Epithelial cell of esophagus (primary cell): ENCODE measurements at regions not wholly inside any gene's neighbourhood (a gene's known extent, or its start where the extent isn't known, plus 50 kb on each side); places are given as distances from the start of the nearest gene placed in this dataset.
"Not testable (repeated sequence)": the region's sequence is repeated elsewhere in the genome, so short reads cannot be mapped to it uniquely, and the experiment has no call there.

Experiments used
- DNase-seq: peaks from one replicate; pipeline ENCODE4 v3.0.0; 2010; ENCODE audit warnings: low read depth
- H3K4me3 ChIP-seq: 2 replicates; pipeline ENCODE4 v1.5.1; 2011; ENCODE audit warnings: mild to moderate bottlenecking, low read length, control low read depth
- CTCF ChIP-seq: IDR thresholded peaks from 2 replicates; pipeline ENCODE4 v1.5.1; 2011; ENCODE audit warnings: low read depth, mild to moderate bottlenecking, low read length, control low read depth, inconsistent platforms; ENCODE audit not compliant: insufficient read depth; ENCODE audit errors: missing control alignments

- TF ChIP-seq CTCF, result no peak
- H3K4me3 ChIP-seq, result no peak overlapping the region
- DNase-seq, result no peak
Measured at GRCh38 chr3:4196506-4197147, 106.5 kb upstream of the SETMAR start.

GRCh38 chr3:4197670-4198069 lies 105.5 kb upstream of the SETMAR start:
- no peak for DNase-seq
- H3K4me3 ChIP-seq, result no peak overlapping the region
- no peak for TF ChIP-seq CTCF

- TF ChIP-seq CTCF, result no peak
- no peak for DNase-seq
- no peak overlapping the region for H3K4me3 ChIP-seq
Measured at GRCh38 chr3:4198491-4198890, 104.7 kb upstream of the SETMAR start.

GRCh38 chr3:4204776-4205175 lies 98.4 kb upstream of the SETMAR start:
- not testable (repeated sequence) for DNase-seq, H3K4me3 ChIP-seq

GRCh38 chr3:4207672-4208071 lies 95.5 kb upstream of the SETMAR start:
- H3K4me3 ChIP-seq, result no peak overlapping the region
- TF ChIP-seq CTCF, result no peak
- DNase-seq, result no peak

GRCh38 chr3:4208556-4208955 lies 94.6 kb upstream of the SETMAR start:
- no peak for TF ChIP-seq CTCF
- no peak for DNase-seq
- H3K4me3 ChIP-seq, result no peak overlapping the region

- no peak for TF ChIP-seq CTCF
- no peak overlapping the region for H3K4me3 ChIP-seq
- DNase-seq, result no peak
Measured at GRCh38 chr3:4211610-4212009, 91.6 kb upstream of the SETMAR start.

GRCh38 chr3:4213420-4213819 lies 89.7 kb upstream of the SETMAR start:
- DNase-seq, H3K4me3 ChIP-seq: not testable (repeated sequence)

GRCh38 chr3:4216974-4217373 lies 86.2 kb upstream of the SETMAR start:
- not testable (repeated sequence) for H3K4me3 ChIP-seq, DNase-seq
